ENCODE measurements at regions not wholly inside any gene's neighbourhood (a gene's known extent, or its start where the extent isn't known, plus 50 kb on each side); places are given as distances from the start of the nearest gene placed in this dataset.

- TF ChIP-seq RARB (CRISPR knock-in tag; IDR thresholded peaks at IDR 0.05) (no peak), TOX (CRISPR knock-in tag; IDR thresholded peaks at IDR 0.05; ENCODE audit: borderline replicate concordance) (no peak), ISL1 (CRISPR knock-in tag; IDR thresholded peaks at IDR 0.05) (no peak), ZNF70 (CRISPR knock-in tag; IDR thresholded peaks at IDR 0.05) (no peak), ZFP3 (CRISPR knock-in tag; IDR thresholded peaks at IDR 0.05) (no peak), ESRRG (CRISPR knock-in tag; IDR thresholded peaks at IDR 0.05) (no peak), POU6F1 (CRISPR knock-in tag; IDR thresholded peaks at IDR 0.05; ENCODE audit: borderline replicate concordance, low read depth) (no peak), BACH2 (CRISPR knock-in tag; IDR thresholded peaks at IDR 0.05; ENCODE audit: borderline replicate concordance) (no peak), GLIS3 (CRISPR knock-in tag; IDR thresholded peaks at IDR 0.05) (no peak), ZNF565 (CRISPR knock-in tag; conservative IDR thresholded peaks at IDR 0.05; ENCODE audit: low read depth) (no peak), SNAI2 (CRISPR knock-in tag; IDR thresholded peaks at IDR 0.05) (no peak), TSHZ2 (CRISPR knock-in tag; IDR thresholded peaks at IDR 0.05) (no peak), ZNF8 (CRISPR knock-in tag; IDR thresholded peaks at IDR 0.05) (no peak), ARNTL (CRISPR knock-in tag; IDR thresholded peaks at IDR 0.05; ENCODE audit: borderline replicate concordance, low read depth) (no peak), ZC3H10 (CRISPR knock-in tag; IDR thresholded peaks at IDR 0.05) (no peak), OSR1 (CRISPR knock-in tag; IDR thresholded peaks at IDR 0.05) (no peak), TCF4 (CRISPR knock-in tag; IDR thresholded peaks at IDR 0.05; ENCODE audit: borderline replicate concordance) (no peak)
- TF ChIP-seq, protein P1, sequence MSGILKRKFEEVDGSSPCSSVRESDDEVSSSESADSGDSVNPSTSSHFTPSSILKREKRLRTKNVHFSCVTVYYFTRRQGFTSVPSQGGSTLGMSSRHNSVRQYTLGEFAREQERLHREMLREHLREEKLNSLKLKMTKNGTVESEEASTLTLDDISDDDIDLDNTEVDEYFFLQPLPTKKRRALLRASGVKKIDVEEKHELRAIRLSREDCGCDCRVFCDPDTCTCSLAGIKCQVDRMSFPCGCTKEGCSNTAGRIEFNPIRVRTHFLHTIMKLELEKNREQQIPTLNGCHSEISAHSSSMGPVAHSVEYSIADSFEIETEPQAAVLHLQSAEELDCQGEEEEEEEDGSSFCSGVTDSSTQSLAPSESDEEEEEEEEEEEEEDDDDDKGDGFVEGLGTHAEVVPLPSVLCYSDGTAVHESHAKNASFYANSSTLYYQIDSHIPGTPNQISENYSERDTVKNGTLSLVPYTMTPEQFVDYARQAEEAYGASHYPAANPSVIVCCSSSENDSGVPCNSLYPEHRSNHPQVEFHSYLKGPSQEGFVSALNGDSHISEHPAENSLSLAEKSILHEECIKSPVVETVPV (CRISPR knock-in tag; IDR thresholded peaks at IDR 0.05) = no peak
- TF ChIP-seq, protein P2, sequence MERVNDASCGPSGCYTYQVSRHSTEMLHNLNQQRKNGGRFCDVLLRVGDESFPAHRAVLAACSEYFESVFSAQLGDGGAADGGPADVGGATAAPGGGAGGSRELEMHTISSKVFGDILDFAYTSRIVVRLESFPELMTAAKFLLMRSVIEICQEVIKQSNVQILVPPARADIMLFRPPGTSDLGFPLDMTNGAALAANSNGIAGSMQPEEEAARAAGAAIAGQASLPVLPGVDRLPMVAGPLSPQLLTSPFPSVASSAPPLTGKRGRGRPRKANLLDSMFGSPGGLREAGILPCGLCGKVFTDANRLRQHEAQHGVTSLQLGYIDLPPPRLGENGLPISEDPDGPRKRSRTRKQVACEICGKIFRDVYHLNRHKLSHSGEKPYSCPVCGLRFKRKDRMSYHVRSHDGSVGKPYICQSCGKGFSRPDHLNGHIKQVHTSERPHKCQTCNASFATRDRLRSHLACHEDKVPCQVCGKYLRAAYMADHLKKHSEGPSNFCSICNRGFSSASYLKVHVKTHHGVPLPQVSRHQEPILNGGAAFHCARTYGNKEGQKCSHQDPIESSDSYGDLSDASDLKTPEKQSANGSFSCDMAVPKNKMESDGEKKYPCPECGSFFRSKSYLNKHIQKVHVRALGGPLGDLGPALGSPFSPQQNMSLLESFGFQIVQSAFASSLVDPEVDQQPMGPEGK (CRISPR knock-in tag; IDR thresholded peaks at IDR 0.05; ENCODE audit: borderline replicate concordance) = no peak
- ATAC-seq = no peak
Observed at GRCh38 chr11:116544721-116545120, 228.1 kb downstream of the BUD13 start.

DNA sequence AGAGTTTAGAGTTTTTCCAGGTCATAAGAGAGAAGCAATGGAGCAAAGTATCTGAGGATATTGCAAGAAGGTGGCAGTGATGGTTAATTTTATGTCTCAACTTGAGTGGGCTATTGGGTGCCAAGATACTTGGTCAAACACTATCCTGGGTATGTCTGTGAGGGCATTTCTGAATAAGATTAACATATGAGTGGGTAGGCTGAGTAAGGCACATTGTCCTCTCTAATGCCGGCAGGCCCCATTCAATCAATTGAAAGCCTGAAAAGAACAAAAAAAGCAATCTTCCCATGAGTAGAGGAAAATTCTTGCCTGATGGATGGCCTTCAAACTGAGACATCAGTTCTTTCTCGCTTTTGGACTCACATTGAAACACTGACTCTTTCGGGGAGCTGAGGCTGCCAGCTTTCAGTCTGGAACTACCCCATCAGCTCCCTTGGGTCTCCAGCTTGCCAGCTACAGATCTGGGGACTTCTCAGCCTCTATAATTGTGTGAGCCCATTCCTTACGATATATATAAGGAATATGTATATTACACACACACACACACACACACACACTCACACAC lies 228.8 kb downstream of the BUD13 start:
- ATAC-seq = no peak
- no peak for TF ChIP-seq ARNTL (CRISPR knock-in tag; IDR thresholded peaks at IDR 0.05; ENCODE audit: borderline replicate concordance, low read depth)
- no peak for TF ChIP-seq ZFP3 (CRISPR knock-in tag; IDR thresholded peaks at IDR 0.05)
- TF ChIP-seq CSDC2 (CRISPR knock-in tag; IDR thresholded peaks at IDR 0.05) = no peak
- TF ChIP-seq ZFP30 (CRISPR knock-in tag; IDR thresholded peaks at IDR 0.05) = no peak
- no peak for TF ChIP-seq GLIS3 (CRISPR knock-in tag; IDR thresholded peaks at IDR 0.05)
- no peak for TF ChIP-seq TOX (CRISPR knock-in tag; IDR thresholded peaks at IDR 0.05; ENCODE audit: borderline replicate concordance)
- no peak for TF ChIP-seq ZC3H10 (CRISPR knock-in tag; IDR thresholded peaks at IDR 0.05)
- TF ChIP-seq BACH2 (CRISPR knock-in tag; IDR thresholded peaks at IDR 0.05; ENCODE audit: borderline replicate concordance) = no peak
- TF ChIP-seq OSR1 (CRISPR knock-in tag; IDR thresholded peaks at IDR 0.05) = no peak
- no peak for TF ChIP-seq ZNF8 (CRISPR knock-in tag; IDR thresholded peaks at IDR 0.05)
- TF ChIP-seq ESRRG (CRISPR knock-in tag; IDR thresholded peaks at IDR 0.05) = no peak
- TF ChIP-seq PPARA (CRISPR knock-in tag; IDR thresholded peaks at IDR 0.05; ENCODE audit: borderline replicate concordance) = no peak
- TF ChIP-seq ISL1 (CRISPR knock-in tag; IDR thresholded peaks at IDR 0.05) = no peak

GRCh38 chr11:116543099-116543498 lies 229.7 kb downstream of the BUD13 start:
- TF ChIP-seq ZFP30 (CRISPR knock-in tag; IDR thresholded peaks at IDR 0.05) = no peak
- no peak for TF ChIP-seq RARB (CRISPR knock-in tag; IDR thresholded peaks at IDR 0.05)
- no peak for TF ChIP-seq ISL1 (CRISPR knock-in tag; IDR thresholded peaks at IDR 0.05)
- ATAC-seq = no peak
